HG03342 (cell line): ENCODE measurements at regions not wholly inside any gene's neighbourhood (a gene's known extent, or its start where the extent isn't known, plus 50 kb on each side); places are given as distances from the start of the nearest gene placed in this dataset.
A peak's percentile ranks its signal among the peaks of the same experiment; 100 is the strongest.
"Not testable (repeated sequence)": the region's sequence is repeated elsewhere in the genome, so short reads cannot be mapped to it uniquely, and the experiment has no call there.

ENCODE experiments used
- ATAC-seq: cut with Tn5 transposase; IDR thresholded peaks from one replicate; pipeline ENCODE4 v1.9.1; 2021; ENCODE audit warnings: mild to moderate bottlenecking, moderate library complexity; ENCODE audit not compliant: unreplicated experiment

DNA sequence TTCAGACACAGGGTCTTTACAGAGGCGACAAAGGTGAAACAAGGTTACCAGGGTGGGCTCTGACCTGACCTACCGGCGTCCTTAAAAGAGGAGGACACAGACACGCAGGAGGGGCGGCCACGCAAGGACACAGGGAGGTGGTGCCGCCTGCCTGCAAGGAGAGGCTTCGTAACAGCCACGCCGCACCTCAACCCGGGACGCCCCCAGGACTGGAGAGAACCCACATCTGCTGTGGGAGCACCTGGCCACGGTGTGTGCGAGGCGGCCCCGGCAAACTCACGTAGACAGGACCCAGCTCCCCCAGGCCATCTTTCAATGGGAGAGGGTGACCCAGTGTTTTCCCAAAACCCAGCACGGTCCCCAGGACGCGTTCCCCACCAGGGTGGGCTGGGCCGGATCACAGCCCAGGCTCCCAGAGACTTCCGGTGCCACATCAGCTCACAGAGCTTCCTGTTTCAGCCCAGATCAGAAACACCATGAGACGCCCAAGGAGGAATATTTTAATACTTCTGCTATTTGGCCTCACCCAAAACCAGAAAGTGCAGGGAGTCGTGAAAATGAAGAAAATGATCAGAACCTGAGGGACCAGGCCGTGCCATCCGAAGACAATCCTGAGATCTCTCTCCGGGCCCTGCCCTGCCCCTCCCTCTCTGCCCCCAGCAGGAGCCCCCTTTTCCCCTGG, 5417.4 kb upstream of the TPTE start:
- ATAC-seq = not testable (repeated sequence)

GRCh38 chr21:5104562-5104928, 5416.8 kb upstream of the TPTE start:
- not testable (repeated sequence) for ATAC-seq

GRCh38 chr21:5105939-5106708, 5415.3 kb upstream of the TPTE start:
- ATAC-seq = peak; percentile 31

- ATAC-seq = not testable (repeated sequence)
Measured at GRCh38 chr21:5106767-5107464, 5414.5 kb upstream of the TPTE start.

- ATAC-seq = not testable (repeated sequence)
Measured at GRCh38 chr21:5107637-5108036, 5413.7 kb upstream of the TPTE start.

GRCh38 chr21:5108048-5108775, 5413.2 kb upstream of the TPTE start:
- not testable (repeated sequence) for ATAC-seq

- ATAC-seq = not testable (repeated sequence)
Measured at GRCh38 chr21:5111197-5111596, 5410.2 kb upstream of the TPTE start.

GRCh38 chr21:5113092-5113491, 5408.3 kb upstream of the TPTE start:
- ATAC-seq = not testable (repeated sequence)

- ATAC-seq = not testable (repeated sequence)
Measured at GRCh38 chr21:5114468-5114867, 5406.9 kb upstream of the TPTE start.

- not testable (repeated sequence) for ATAC-seq
Measured at GRCh38 chr21:5114893-5115645, 5406.3 kb upstream of the TPTE start.

GRCh38 chr21:5115646-5116343, 5405.6 kb upstream of the TPTE start:
- not testable (repeated sequence) for ATAC-seq

DNA sequence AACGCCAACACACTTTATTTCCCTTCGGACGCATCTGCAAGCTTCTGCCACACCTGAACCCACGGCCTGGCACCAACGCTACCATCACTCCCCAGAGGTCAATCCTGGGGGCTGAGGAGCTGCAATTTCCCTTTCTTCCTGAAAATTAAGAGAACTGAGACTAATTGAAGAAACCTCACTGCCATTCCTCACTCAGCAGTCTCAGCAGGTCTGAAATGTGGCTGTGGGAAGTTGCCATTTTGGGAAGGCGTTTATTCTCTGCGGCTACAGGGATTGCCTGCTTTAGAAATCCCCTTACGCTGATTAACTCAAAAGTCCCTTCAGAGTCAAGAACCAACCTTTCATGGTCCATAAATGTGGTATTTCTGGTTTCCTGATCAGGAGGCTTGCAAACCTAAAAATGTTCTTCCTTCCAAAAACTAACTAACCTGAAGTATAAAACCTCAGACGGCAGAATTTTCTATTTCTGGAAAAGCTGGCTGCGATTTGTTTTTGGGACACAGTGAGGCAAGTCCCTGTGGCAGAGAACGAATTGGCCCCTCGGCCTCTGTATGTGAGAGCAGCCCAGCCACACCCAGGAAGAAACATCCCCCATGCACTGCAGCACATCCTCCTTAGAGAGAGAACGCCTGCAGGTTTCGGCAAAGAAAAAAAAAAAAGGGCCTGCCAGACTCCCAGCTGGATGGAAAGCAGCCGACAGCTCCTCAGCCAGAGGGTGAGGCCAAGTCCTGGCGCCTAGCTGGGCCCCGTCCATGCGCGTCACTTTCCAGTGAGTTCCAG, 5404.8 kb upstream of the TPTE start:
- not testable (repeated sequence) for ATAC-seq

GRCh38 chr21:5117135-5117534, 5404.2 kb upstream of the TPTE start:
- not testable (repeated sequence) for ATAC-seq

DNA sequence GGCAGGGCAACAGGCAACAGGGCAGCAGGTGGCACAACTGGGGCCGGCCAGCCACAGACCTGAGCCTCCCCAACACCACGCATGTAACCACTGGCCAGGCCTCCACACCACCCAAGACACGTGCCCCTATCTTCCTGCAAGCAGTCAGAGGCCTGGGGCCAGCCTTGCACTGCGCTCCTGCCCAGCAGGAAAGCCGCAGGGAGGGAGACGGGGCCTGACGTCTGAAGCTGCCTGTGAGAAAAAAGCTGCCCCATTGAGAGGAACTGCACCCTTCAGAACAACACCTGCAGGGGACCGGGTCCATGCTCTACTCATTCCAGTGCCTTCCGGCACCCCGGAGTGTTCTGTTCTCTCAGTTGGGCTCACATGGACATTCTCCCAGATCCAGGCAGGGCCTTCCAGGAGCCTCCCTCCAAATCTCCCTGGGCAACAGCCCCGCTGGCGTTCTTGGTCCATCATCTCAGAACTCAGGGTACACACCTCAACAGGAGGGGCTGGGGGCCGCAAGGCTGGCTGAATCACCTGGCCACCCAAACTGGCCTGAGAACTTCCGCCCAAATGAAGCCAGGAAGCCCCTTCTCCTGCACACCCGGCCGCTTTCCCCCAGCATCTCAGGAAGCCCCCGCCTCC, 5403.6 kb upstream of the TPTE start:
- not testable (repeated sequence) for ATAC-seq

DNA sequence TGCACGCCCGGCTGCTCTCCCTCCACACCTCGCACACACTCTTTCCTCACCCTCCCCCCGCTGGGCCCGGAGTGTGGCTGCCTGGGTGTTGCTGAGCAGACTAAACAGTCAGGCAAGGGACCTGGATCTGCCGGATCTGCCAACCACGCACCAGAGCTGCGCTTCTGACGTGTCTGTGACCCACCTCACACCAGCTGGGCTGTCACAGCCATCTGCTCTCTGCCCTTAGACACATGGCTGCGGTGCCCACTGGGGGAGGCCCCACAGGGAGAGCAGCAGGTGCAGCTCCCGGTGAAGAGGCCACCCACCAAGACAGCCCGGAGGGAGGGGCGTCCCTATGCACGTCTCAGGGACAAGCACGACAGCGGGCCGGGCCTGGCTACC, 5403.1 kb upstream of the TPTE start:
- not testable (repeated sequence) for ATAC-seq

DNA sequence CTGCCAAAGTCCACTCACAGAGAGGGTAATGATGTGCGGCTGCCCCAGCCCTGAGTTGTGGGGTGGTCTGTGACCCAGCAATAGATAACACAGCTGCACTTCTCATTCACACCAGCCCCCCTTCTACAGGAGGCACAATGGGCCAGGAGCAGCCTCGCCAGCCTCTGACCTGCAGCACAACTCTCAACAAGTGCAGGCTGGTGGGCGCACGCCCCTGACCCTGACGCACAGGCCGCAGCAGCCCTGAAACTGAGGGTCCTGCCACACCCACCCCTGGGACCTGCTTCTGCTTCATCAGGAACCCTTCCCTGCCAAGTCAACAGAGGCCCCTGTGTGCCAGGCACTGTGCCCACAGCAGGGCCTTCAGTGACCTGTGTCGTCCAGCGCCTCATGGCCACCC, 5402.2 kb upstream of the TPTE start:
- not testable (repeated sequence) for ATAC-seq

DNA sequence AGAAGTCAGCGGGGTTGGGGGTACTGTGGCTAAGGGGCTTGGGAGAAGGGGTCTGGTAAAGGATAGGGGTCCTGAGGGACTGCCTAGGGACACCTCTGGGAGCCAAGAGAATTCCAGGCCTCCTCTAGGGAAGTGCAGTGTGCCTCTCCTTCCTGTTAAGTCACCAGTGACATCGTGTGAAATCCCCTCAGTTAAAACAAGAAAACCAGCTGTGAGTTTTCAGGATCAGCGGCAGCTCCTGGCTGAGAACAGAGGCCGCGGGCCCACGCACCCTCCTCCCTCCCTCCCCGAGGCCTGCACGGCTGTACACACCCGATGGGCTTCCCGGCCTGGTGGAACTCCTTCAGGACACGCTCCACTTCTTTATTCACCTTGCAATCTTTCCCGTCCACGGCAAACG, 5400.0 kb upstream of the TPTE start:
- ATAC-seq = not testable (repeated sequence)

GRCh38 chr21:5121849-5122248, 5399.5 kb upstream of the TPTE start:
- ATAC-seq = not testable (repeated sequence)
